OCI-LY7 (cell line): ENCODE measurements at regions not wholly inside any gene's neighbourhood (a gene's known extent, or its start where the extent isn't known, plus 50 kb on each side); places are given as distances from the start of the nearest gene placed in this dataset.

Source experiments
- BruUV-seq: library from RNA; stranded (reverse); fragments of 400-500 nt; replicated peaks from 2 replicates; lab custom pipeline; 2021; lab: Mats Ljungman, UMichigan
- CTCF ChIA-PET: fragments of 300-600 bp; sonication (Branson Sonifier 250); formaldehyde crosslinking; loops from one replicate; lab custom pipeline; 2022; ENCODE audit warnings: antibody characterized with exemption; ENCODE audit not compliant: unreplicated experiment; lab: Charles Lee
- POLR2A ChIA-PET: fragments of 300-600 bp; sonication (Branson Sonifier 250); formaldehyde crosslinking; loops from one replicate; lab custom pipeline; 2022; ENCODE audit warnings: antibody characterized with exemption; lab: Charles Lee
- DNase-seq: peaks from one replicate; pipeline ENCODE4 v3.0.0-alpha.2; 2015; ENCODE audit warnings: low spot score
- H2AFZ ChIP-seq: fragments of 200-600 bp; sonication (generic), shearing (Covaris generic); 2 replicates; pipeline ENCODE4 v1.6.1; 2014; ENCODE audit warnings: mild to moderate bottlenecking, antibody characterized with exemption, low read length, moderate library complexity
- H3K27ac ChIP-seq: fragments of 200-600 bp; sonication (generic); 2 replicates; pipeline ENCODE4 v1.5.1; 2014; ENCODE audit warnings: mixed run types, low read depth, mild to moderate bottlenecking, moderate library complexity, low read length, inconsistent platforms; ENCODE audit not compliant: poor library complexity, severe bottlenecking
- H3K36me3 ChIP-seq: fragments of 200-600 bp; sonication (generic); 2 replicates; pipeline ENCODE4 v1.6.1; 2014; ENCODE audit warnings: mild to moderate bottlenecking, antibody characterized with exemption, low read length, moderate library complexity, mixed read lengths; ENCODE audit not compliant: insufficient read depth
- H3K4me1 ChIP-seq: fragments of 200-600 bp; sonication (generic); 2 replicates; pipeline ENCODE4 v1.5.1; 2014; ENCODE audit warnings: mild to moderate bottlenecking, low read length; ENCODE audit not compliant: insufficient read depth, poor library complexity, severe bottlenecking
- H3K4me2 ChIP-seq: fragments of 200-600 bp; sonication (generic); 2 replicates; pipeline ENCODE4 v1.6.1; 2014; ENCODE audit warnings: mild to moderate bottlenecking, low read length
- H3K4me3 ChIP-seq: fragments of 200-600 bp; sonication (generic); 2 replicates; pipeline ENCODE4 v1.5.1; 2014; ENCODE audit warnings: mild to moderate bottlenecking, low read depth, low read length; ENCODE audit not compliant: poor library complexity, severe bottlenecking
- H3K79me2 ChIP-seq: fragments of 200-600 bp; sonication (generic); 2 replicates; pipeline ENCODE4 v1.6.1; 2016; ENCODE audit warnings: low read depth, mild to moderate bottlenecking, low read length, moderate library complexity, mixed read lengths; ENCODE audit not compliant: insufficient read depth
- H3K9me2 ChIP-seq: fragments of 200-600 bp; sonication (generic); 2 replicates; pipeline ENCODE4 v1.6.1; 2016; ENCODE audit warnings: mild to moderate bottlenecking, low read length, mixed read lengths; ENCODE audit not compliant: insufficient read depth
- H3K9me3 ChIP-seq: fragments of 200-600 bp; sonication (generic); 2 replicates; pipeline ENCODE4 v1.6.1; 2014; ENCODE audit warnings: mild to moderate bottlenecking, mixed run types, low read length, mixed read lengths
- H4K20me1 ChIP-seq: fragments of 200-600 bp; sonication (generic); 2 replicates; pipeline ENCODE4 v1.6.1; 2014; ENCODE audit warnings: mild to moderate bottlenecking, antibody characterized with exemption, low read length, moderate library complexity, mixed read lengths; ENCODE audit not compliant: insufficient read depth
- CTCF ChIP-seq: fragments of 200-600 bp; sonication (generic); conservative IDR thresholded peaks from 2 replicates; pipeline ENCODE4 v1.5.1; 2014; ENCODE audit warnings: mild to moderate bottlenecking, antibody characterized with exemption, low read length, moderate library complexity, mixed read lengths
- EZH2phosphoT487 ChIP-seq: fragments of 200-600 bp; sonication (generic); IDR thresholded peaks from 2 replicates; pipeline ENCODE4 v1.6.1; 2018; ENCODE audit warnings: low read depth, borderline replicate concordance, mild to moderate bottlenecking, mixed run types, antibody characterized with exemption, low read length, moderate library complexity, mixed read lengths
- intact Hi-C: fragments of 100-400 bp; cut with micrococcal nuclease; formaldehyde crosslinking; loops from one replicate; pipeline ENCODE4 v1.10.0; 2022; ENCODE audit not compliant: unreplicated experiment

DNA sequence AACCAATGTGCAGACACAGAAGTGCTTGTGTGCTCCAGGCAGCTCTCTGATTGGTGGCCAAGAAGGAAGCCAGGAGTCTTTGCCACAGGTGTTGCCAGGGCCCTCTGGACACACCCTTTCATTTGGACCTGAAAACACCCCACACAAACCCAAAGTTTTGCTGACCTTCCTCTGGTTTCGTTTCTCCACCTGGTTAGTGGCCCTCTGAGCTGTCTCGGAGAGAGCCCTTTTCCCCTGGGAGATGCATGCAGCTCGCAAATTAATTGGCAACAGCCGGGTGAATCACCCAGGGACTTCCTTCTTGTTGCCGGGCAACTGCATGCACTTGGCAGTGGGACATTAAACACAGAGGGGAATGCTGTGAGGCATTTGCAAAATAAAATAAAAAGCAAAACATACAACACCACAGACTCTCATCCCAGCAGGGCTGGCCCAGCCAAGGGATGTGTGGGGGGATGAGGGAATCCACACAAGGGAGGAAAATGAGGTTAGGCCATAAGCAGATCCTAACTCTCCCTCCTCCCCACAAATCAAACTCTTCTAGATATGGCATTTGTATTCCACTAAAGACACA is 286.6 kb downstream of the SOX9 start:
- no peak for TF ChIP-seq CTCF
- TF ChIP-seq EZH2phosphoT487 = no peak
- no peak overlapping the region for H3K4me3 ChIP-seq
- peak overlapping the region; percentile 22; the same call in 1 of the 2 replicates for H2AFZ ChIP-seq
- H4K20me1 ChIP-seq = no peaks in the 10 kb centered on the region
- H3K4me2 ChIP-seq = peak overlapping the region; percentile 13
- ChIA-PET POLR2A (no interaction called here), CTCF (no interaction called here)
- BruUV-seq = no TSS peak
- H3K9me2 ChIP-seq = no peaks in the 10 kb centered on the region
- intact Hi-C loops = no loop called here
- H3K4me1 ChIP-seq = peaks cover 11% of the 10 kb centered on the region
- H3K9me3 ChIP-seq = no peaks in the 10 kb centered on the region
- no peaks in the 10 kb centered on the region for H3K36me3 ChIP-seq
- no peak overlapping the region for H3K27ac ChIP-seq
- DNase-seq = peak; percentile 58
- H3K79me2 ChIP-seq = no peaks in the 10 kb centered on the region

GRCh38 chr17:72407931-72408330 is 287.1 kb downstream of the SOX9 start:
- ChIA-PET CTCF (no interaction called here), POLR2A (no interaction called here)

More at GRCh38 chr17:72407931-72408330, 287.1 kb downstream of the SOX9 start:
- no peaks in the 10 kb centered on the region for H3K36me3 ChIP-seq
- H3K4me3 ChIP-seq = no peak overlapping the region
- peaks cover 11% of the 10 kb centered on the region for H3K4me1 ChIP-seq
- DNase-seq = no peak
- H3K79me2 ChIP-seq = no peaks in the 10 kb centered on the region
- no peaks in the 10 kb centered on the region for H3K9me3 ChIP-seq
- no peaks in the 10 kb centered on the region for H3K9me2 ChIP-seq
- BruUV-seq = no TSS peak
- H3K27ac ChIP-seq = no peak overlapping the region
- intact Hi-C loops = no loop called here
- TF ChIP-seq CTCF (no peak), EZH2phosphoT487 (no peak)
- H4K20me1 ChIP-seq = no peaks in the 10 kb centered on the region
- H3K4me2 ChIP-seq = no peak overlapping the region
- peak overlapping the region; percentile 22; the same call in 1 of the 2 replicates for H2AFZ ChIP-seq
